ENCODE measurements at regions not wholly inside any gene's neighbourhood (a gene's known extent, or its start where the extent isn't known, plus 50 kb on each side); places are given as distances from the start of the nearest gene placed in this dataset.

DNA sequence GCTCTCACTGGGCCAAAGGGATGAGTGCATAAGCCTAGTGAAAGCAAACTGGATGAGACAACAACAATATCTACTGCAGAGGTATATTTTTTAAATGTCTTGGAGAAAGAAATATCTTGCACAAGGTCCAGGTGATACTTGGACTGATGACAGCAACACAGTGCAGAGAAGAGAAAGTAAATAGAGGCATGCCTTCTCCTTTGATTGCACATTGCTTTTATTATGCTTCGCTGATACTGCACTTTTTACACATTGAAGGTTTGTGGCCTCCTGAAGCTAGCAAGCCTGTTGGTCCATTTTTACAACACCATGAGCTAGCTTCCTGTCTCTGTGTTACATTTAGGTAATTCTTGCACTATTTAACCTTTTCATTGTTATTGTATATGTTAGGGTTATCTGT is 189.0 kb upstream of the NDST3 start:
- TF ChIP-seq, protein P1, sequence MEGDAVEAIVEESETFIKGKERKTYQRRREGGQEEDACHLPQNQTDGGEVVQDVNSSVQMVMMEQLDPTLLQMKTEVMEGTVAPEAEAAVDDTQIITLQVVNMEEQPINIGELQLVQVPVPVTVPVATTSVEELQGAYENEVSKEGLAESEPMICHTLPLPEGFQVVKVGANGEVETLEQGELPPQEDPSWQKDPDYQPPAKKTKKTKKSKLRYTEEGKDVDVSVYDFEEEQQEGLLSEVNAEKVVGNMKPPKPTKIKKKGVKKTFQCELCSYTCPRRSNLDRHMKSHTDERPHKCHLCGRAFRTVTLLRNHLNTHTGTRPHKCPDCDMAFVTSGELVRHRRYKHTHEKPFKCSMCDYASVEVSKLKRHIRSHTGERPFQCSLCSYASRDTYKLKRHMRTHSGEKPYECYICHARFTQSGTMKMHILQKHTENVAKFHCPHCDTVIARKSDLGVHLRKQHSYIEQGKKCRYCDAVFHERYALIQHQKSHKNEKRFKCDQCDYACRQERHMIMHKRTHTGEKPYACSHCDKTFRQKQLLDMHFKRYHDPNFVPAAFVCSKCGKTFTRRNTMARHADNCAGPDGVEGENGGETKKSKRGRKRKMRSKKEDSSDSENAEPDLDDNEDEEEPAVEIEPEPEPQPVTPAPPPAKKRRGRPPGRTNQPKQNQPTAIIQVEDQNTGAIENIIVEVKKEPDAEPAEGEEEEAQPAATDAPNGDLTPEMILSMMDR (IDR thresholded peaks at IDR 0.05; ENCODE audit: low read depth, low read length, poor library complexity, severe bottlenecking): no peak
- no peak for TF ChIP-seq EZH2phosphoT487 (IDR thresholded peaks at IDR 0.05; ENCODE audit: borderline replicate concordance, low read length)
